MG63 (cell line): ENCODE measurements at regions not wholly inside any gene's neighbourhood (a gene's known extent, or its start where the extent isn't known, plus 50 kb on each side); places are given as distances from the start of the nearest gene placed in this dataset.

Source experiments
- DNase-seq: peaks from one replicate; pipeline ENCODE4 v3.0.0-alpha.2; 2020
- H3K27me3 ChIP-seq: fragments of 250-450 bp; sonication (Bioruptor Pico); 2 replicates; pipeline ENCODE4 v1.5.1; 2020; ENCODE audit warnings: mild to moderate bottlenecking, moderate library complexity
- H3K36me3 ChIP-seq: fragments of 250-450 bp; sonication (Bioruptor Pico); 2 replicates; pipeline ENCODE4 v1.5.1; 2020; ENCODE audit warnings: mild to moderate bottlenecking, moderate library complexity
- H3K4me3 ChIP-seq: fragments of 250-450 bp; sonication (Bioruptor Pico); 2 replicates; pipeline ENCODE4 v1.5.1; 2020; ENCODE audit warnings: mild to moderate bottlenecking, moderate library complexity
- H3K9me3 ChIP-seq: fragments of 250-450 bp; sonication (Bioruptor Pico); 2 replicates; pipeline ENCODE4 v1.5.1; 2020; ENCODE audit warnings: mild to moderate bottlenecking, moderate library complexity

- DNase-seq = no peak
- H3K4me3 ChIP-seq = no peak overlapping the region
- H3K36me3 ChIP-seq = no peaks in the 10 kb centered on the region
- peaks cover 5% of the 10 kb centered on the region for H3K9me3 ChIP-seq
- no peaks in the 10 kb centered on the region for H3K27me3 ChIP-seq
Observed at GRCh38 chr5:124438903-124439281, 307.5 kb downstream of the ZNF608 start.

- Histone ChIP-seq H3K4me3 (no peak overlapping the region), H3K27me3 (no peaks in the 10 kb centered on the region), H3K36me3 (no peaks in the 10 kb centered on the region), H3K9me3 (peaks cover 5% of the 10 kb centered on the region)
- DNase-seq = no peak
Observed at GRCh38 chr5:124438026-124438902, 308.2 kb downstream of the ZNF608 start.

DNA sequence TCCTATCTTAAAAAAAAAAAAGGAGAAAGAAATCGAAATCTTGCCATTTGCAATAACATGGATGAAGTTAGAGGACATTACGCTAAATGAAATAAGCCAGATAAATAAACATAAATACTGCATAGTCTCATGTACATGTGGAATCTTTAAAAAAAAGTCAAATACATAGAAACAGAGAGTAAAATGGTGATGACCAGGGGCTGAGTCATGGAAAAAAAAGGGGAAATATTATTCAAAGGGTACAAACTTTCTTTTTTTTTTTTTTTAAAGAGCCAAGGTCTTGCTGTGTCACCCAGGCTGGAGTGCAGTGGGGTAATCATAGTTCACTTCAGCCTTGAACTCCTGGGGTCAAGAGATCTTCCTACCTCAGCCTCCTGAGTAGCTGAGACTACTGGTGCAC, 310.1 kb downstream of the ZNF608 start:
- H3K4me3 ChIP-seq = no peak overlapping the region
- DNase-seq = no peak
- H3K27me3 ChIP-seq = no peaks in the 10 kb centered on the region
- H3K9me3 ChIP-seq = peaks cover 8% of the 10 kb centered on the region
- no peaks in the 10 kb centered on the region for H3K36me3 ChIP-seq

- no peak for DNase-seq
- peaks cover 17% of the 10 kb centered on the region for H3K9me3 ChIP-seq
- H3K27me3 ChIP-seq = no peaks in the 10 kb centered on the region
- H3K36me3 ChIP-seq = no peaks in the 10 kb centered on the region
- H3K4me3 ChIP-seq = no peak overlapping the region
Observed at GRCh38 chr5:124433170-124433569, 313.3 kb downstream of the ZNF608 start.

- no peaks in the 10 kb centered on the region for H3K36me3 ChIP-seq
- no peak overlapping the region for H3K4me3 ChIP-seq
- no peak for DNase-seq
- H3K9me3 ChIP-seq = peaks cover 6% of the 10 kb centered on the region
- no peaks in the 10 kb centered on the region for H3K27me3 ChIP-seq
Observed at GRCh38 chr5:124421584-124421983, 324.9 kb downstream of the ZNF608 start.

GRCh38 chr5:124420952-124421351, 325.5 kb downstream of the ZNF608 start:
- Histone ChIP-seq H3K27me3 (no peaks in the 10 kb centered on the region), H3K36me3 (no peaks in the 10 kb centered on the region), H3K9me3 (peaks cover 6% of the 10 kb centered on the region; the same call in 1 of the 2 replicates), H3K4me3 (no peak overlapping the region)
- DNase-seq = no peak

DNA sequence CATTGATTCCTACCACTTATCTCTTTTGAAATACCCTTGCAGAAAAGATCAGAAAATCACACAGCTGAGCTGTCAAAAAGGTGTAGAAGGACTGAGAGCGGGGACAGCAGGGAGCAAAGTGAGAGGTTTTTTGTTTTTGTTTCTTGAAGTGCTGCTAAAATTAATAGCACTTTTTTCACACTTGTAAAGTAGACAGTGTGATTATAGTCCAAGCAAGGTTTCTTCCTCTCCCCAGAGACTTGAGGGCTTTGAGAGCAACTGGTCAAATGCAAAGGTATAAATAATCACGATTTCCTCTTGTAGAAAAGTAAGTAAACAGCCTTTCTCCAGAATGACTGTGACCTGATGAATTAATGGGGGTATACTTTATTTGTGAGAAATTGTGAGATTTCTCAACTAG, 326.9 kb downstream of the ZNF608 start:
- no peak for DNase-seq
- Histone ChIP-seq H3K27me3 (no peaks in the 10 kb centered on the region), H3K4me3 (no peak overlapping the region), H3K9me3 (0 out of 2 replicates have a peak, but pooled peaks cover 2% of the 10 kb centered on the region), H3K36me3 (no peaks in the 10 kb centered on the region)

- Histone ChIP-seq H3K9me3 (no peaks in the 10 kb centered on the region), H3K36me3 (no peaks in the 10 kb centered on the region), H3K4me3 (no peak overlapping the region), H3K27me3 (no peaks in the 10 kb centered on the region)
- no peak for DNase-seq
Observed at GRCh38 chr5:124418390-124418789, 328.0 kb downstream of the ZNF608 start.

- H3K36me3 ChIP-seq = no peaks in the 10 kb centered on the region
- no peaks in the 10 kb centered on the region for H3K9me3 ChIP-seq
Observed at GRCh38 chr5:124417196-124417595, 329.2 kb downstream of the ZNF608 start.

GRCh38 chr5:124416627-124417026, 329.8 kb downstream of the ZNF608 start:
- H3K9me3 ChIP-seq = no peaks in the 10 kb centered on the region
- DNase-seq = no peak
- H3K36me3 ChIP-seq = no peaks in the 10 kb centered on the region

More at GRCh38 chr5:124417196-124417595, 329.2 kb downstream of the ZNF608 start:
- H3K27me3 ChIP-seq = no peaks in the 10 kb centered on the region
- H3K4me3 ChIP-seq = no peak overlapping the region
- DNase-seq = no peak

DNA sequence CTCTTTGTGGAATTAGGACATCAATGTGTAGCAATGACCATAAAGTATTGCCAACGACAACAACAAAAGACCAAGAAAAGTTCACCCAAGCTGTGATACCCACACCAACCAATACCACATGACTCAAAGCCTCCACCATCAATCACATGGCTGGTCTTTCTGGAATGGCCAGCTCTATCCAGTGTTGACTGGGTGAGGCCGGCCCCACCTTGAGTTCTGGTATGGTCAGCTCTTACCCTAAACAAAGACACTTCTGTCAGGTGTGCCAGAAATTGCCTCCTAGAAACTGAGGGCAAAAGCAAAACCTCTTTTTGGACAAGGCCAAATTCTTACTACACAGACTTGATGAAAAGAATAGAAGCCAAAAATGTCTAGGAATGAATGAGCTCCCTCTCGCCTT, 331.5 kb downstream of the ZNF608 start:
- Histone ChIP-seq H3K36me3 (no peaks in the 10 kb centered on the region), H3K4me3 (no peak overlapping the region), H3K27me3 (no peaks in the 10 kb centered on the region), H3K9me3 (no peaks in the 10 kb centered on the region)
- no peak for DNase-seq

More at GRCh38 chr5:124416627-124417026, 329.8 kb downstream of the ZNF608 start:
- Histone ChIP-seq H3K4me3 (no peak overlapping the region), H3K27me3 (no peaks in the 10 kb centered on the region)

GRCh38 chr5:124410539-124411488, 335.6 kb downstream of the ZNF608 start:
- H3K36me3 ChIP-seq = no peaks in the 10 kb centered on the region
- no peaks in the 10 kb centered on the region for H3K27me3 ChIP-seq
- DNase-seq = no peak
- H3K9me3 ChIP-seq = no peaks in the 10 kb centered on the region
- H3K4me3 ChIP-seq = no peak overlapping the region

GRCh38 chr5:124408738-124409453, 337.5 kb downstream of the ZNF608 start:
- no peak for DNase-seq
- H3K36me3 ChIP-seq = no peaks in the 10 kb centered on the region
- no peak overlapping the region for H3K4me3 ChIP-seq
- no peaks in the 10 kb centered on the region for H3K9me3 ChIP-seq
- H3K27me3 ChIP-seq = no peaks in the 10 kb centered on the region

DNA sequence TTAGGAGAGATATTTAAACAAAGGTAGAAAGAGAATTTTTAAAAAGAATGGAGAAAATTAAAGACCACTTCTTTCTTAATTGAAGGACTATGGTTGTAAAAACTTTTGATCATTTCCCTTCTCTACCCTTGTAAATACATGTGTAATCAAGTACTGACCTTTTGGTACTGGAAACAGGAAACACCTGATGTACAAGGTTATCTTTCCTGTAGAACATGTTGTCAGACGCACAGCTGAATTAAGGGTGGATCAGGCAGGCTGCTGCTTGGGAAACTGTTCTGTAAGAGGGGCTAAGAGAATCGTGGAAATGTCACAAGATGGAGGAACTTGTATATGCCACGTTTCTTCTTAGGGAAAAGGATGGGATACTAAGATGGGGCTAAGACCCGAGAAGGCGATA, 341.6 kb downstream of the ZNF608 start:
- H3K36me3 ChIP-seq = no peaks in the 10 kb centered on the region
- H3K9me3 ChIP-seq = no peaks in the 10 kb centered on the region; the same call in 1 of the 2 replicates
- no peak for DNase-seq
- no peak overlapping the region for H3K4me3 ChIP-seq
- H3K27me3 ChIP-seq = no peaks in the 10 kb centered on the region

DNA sequence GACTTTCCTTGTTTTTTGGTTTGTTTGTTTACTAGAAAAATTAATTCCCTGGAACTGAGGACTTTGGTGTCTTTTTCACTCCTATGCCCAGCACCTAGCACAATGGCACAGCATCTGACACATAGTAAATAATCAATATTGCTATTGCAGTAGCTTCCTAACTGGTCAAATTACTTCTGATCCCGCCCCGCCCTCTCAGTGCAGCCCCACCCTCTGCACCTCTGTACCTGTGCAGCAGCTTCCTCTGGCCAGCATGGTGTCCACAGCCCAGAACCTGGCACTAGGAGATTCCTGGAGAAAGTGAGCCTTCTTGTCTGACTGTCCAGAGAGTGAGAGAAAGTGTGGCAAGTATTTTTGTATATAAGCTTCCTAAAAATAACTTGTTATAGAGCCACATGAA, 343.2 kb downstream of the ZNF608 start:
- H3K36me3 ChIP-seq = no peaks in the 10 kb centered on the region
- DNase-seq = no peak
- no peaks in the 10 kb centered on the region for H3K27me3 ChIP-seq
- H3K9me3 ChIP-seq = no peaks in the 10 kb centered on the region; the same call in 1 of the 2 replicates
- no peak overlapping the region for H3K4me3 ChIP-seq

DNA sequence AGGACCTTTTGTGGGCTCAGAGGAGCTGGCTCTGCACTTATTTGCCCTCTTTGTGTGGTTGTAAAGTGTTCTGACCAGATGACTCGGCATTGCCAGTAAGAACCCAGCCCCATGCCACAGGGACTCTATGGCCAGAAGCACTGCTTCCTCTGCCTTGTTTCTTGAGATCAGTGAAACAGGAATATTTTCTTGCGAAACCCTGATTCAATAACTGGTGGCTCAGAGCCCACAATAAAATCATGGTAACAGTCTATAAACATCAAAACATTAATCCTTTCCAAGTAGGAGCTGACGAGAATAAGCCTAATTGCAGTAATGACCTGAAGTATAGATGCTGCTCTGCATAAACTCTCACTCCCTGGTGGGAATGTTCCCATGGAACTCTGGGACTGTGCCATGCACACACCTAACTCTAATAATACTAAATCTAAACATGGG, 344.3 kb downstream of the ZNF608 start:
- Histone ChIP-seq H3K27me3 (no peaks in the 10 kb centered on the region), H3K36me3 (no peaks in the 10 kb centered on the region), H3K9me3 (no peaks in the 10 kb centered on the region; the same call in 1 of the 2 replicates), H3K4me3 (no peak overlapping the region)
- DNase-seq = peak; percentile 35
